ENCODE measurements at regions not wholly inside any gene's neighbourhood (a gene's known extent, or its start where the extent isn't known, plus 50 kb on each side); places are given as distances from the start of the nearest gene placed in this dataset.
"Not testable (repeated sequence)": the region's sequence is repeated elsewhere in the genome, so short reads cannot be mapped to it uniquely, and the experiment has no call there.

- intact Hi-C loops (cut with DNase I; ENCODE audit: low total_unique reads) = no loop called here
- TF ChIP-seq, protein P1, sequence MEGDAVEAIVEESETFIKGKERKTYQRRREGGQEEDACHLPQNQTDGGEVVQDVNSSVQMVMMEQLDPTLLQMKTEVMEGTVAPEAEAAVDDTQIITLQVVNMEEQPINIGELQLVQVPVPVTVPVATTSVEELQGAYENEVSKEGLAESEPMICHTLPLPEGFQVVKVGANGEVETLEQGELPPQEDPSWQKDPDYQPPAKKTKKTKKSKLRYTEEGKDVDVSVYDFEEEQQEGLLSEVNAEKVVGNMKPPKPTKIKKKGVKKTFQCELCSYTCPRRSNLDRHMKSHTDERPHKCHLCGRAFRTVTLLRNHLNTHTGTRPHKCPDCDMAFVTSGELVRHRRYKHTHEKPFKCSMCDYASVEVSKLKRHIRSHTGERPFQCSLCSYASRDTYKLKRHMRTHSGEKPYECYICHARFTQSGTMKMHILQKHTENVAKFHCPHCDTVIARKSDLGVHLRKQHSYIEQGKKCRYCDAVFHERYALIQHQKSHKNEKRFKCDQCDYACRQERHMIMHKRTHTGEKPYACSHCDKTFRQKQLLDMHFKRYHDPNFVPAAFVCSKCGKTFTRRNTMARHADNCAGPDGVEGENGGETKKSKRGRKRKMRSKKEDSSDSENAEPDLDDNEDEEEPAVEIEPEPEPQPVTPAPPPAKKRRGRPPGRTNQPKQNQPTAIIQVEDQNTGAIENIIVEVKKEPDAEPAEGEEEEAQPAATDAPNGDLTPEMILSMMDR (IDR thresholded peaks at IDR 0.05) = no peak
- H3K27me3 ChIP-seq = no peaks in the 10 kb centered on the region
- H3K4me3 ChIP-seq = no peak overlapping the region
- H3K4me1 ChIP-seq = no peaks in the 10 kb centered on the region
- no peaks in the 10 kb centered on the region for H3K9me3 ChIP-seq
- H3K36me3 ChIP-seq = no peaks in the 10 kb centered on the region
- no peak overlapping the region for H3K27ac ChIP-seq
- no peak for DNase-seq
Measured at GRCh38 chr5:1959725-1960581, 77.2 kb upstream of the IRX4 start.

GRCh38 chr5:1959231-1959630 lies 76.5 kb upstream of the IRX4 start:
- Histone ChIP-seq H3K27ac (no peak overlapping the region), H3K4me1 (no peaks in the 10 kb centered on the region), H3K4me3 (no peak overlapping the region), H3K27me3 (no peaks in the 10 kb centered on the region), H3K36me3 (no peaks in the 10 kb centered on the region), H3K9me3 (no peaks in the 10 kb centered on the region)
- intact Hi-C loops (cut with DNase I; ENCODE audit: low total_unique reads) = no loop called here
- no peak for DNase-seq
- TF ChIP-seq, protein P1 (IDR thresholded peaks at IDR 0.05) = no peak

DNA sequence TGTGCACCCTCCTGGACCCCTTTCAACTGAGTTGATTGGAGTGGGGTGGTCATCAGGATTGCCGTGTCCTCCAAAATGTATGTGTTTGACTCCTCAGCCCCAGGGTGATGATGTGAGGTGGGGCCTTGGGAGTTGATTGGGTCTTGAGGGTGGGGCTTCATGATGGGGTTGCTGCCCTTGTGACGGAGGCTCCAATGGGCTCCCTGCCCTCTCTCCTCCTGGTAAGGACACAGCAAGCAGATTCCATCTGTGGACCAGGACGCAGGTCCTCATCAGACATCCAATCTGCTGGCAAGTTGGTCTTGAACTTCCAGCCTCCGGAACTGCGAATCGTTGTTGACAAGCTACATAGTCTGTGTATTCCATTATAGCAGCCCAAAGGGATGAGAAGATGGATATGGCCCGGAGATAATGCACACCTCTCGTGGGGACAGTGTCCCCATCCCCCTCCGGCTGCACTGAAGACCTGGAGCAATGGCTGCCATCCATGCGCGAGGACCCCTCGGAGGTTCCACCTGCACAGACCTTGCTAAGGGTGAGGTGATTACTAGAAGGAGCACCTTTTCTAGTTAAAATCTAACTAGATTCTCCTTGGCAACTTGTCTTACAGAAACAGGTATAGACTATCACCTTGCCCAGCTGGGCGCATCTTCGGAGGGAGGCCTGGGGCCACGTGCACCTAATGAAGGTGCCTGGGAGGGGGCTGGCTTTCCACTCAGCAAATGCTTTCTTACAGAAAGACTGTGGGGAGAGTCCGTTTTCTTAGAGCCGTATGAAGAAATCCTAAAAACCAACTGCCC lies 75.7 kb upstream of the IRX4 start:
- H3K4me1 ChIP-seq = no peaks in the 10 kb centered on the region
- TF ChIP-seq, protein P1 (IDR thresholded peaks at IDR 0.05) = no peak
- no peak overlapping the region for H3K27ac ChIP-seq
- no peaks in the 10 kb centered on the region for H3K27me3 ChIP-seq
- no peak for DNase-seq
- no peaks in the 10 kb centered on the region for H3K9me3 ChIP-seq
- H3K36me3 ChIP-seq = no peaks in the 10 kb centered on the region
- no peak overlapping the region for H3K4me3 ChIP-seq
- intact Hi-C loops (cut with DNase I; ENCODE audit: low total_unique reads) = no loop called here

- Histone ChIP-seq H3K27ac (no peak overlapping the region), H3K27me3 (peaks cover 0 to 2% of the 10 kb centered on the region in 2 donors), H3K36me3 (no peaks in the 10 kb centered on the region), H3K9me3 (no peaks in the 10 kb centered on the region), H3K4me3 (no peak overlapping the region), H3K4me1 (no peaks in the 10 kb centered on the region)
- intact Hi-C loops (cut with DNase I; ENCODE audit: low total_unique reads) = no loop called here
- TF ChIP-seq, protein P1 (IDR thresholded peaks at IDR 0.05) = no peak
- no peak for DNase-seq
Measured at GRCh38 chr5:1955586-1955985, 72.9 kb upstream of the IRX4 start.

- H3K4me3 ChIP-seq; H3K27me3 ChIP-seq; H3K9me3 ChIP-seq; H3K36me3 ChIP-seq; intact Hi-C loops (cut with DNase I; ENCODE audit: low total_unique reads); DNase-seq; H3K27ac ChIP-seq; H3K4me1 ChIP-seq: not testable (repeated sequence)
Measured at GRCh38 chr5:1953710-1954109, 71.0 kb upstream of the IRX4 start.

All from tibial artery (tissue), 4 donors.